GM18517 (cell line): ENCODE measurements at regions not wholly inside any gene's neighbourhood (a gene's known extent, or its start where the extent isn't known, plus 50 kb on each side); places are given as distances from the start of the nearest gene placed in this dataset.

Experiments used
- ATAC-seq: cut with Tn5 transposase; IDR thresholded peaks from one replicate; pipeline ENCODE4 v1.9.1; 2021; ENCODE audit warnings: mild to moderate bottlenecking, moderate library complexity; ENCODE audit not compliant: unreplicated experiment

GRCh38 chr5:4422247-4422646 lies 717.9 kb upstream of the ADAMTS16 start:
- no peak for ATAC-seq

- ATAC-seq = no peak
These were observed 715.2 kb upstream of the ADAMTS16 start for GRCh38 chr5:4424895-4425294.

- ATAC-seq = no peak
These were observed 699.6 kb upstream of the ADAMTS16 start for GRCh38 chr5:4440536-4440935.

- no peak for ATAC-seq
These were observed 697.9 kb upstream of the ADAMTS16 start for GRCh38 chr5:4442221-4442620.

- ATAC-seq = no peak
These were observed 692.5 kb upstream of the ADAMTS16 start for GRCh38 chr5:4447657-4448056.

- ATAC-seq = no peak
These were observed 686.5 kb upstream of the ADAMTS16 start for GRCh38 chr5:4453655-4454054.

- no peak for ATAC-seq
These were observed 660.7 kb upstream of the ADAMTS16 start for GRCh38 chr5:4479426-4479825.

- ATAC-seq = no peak
These were observed 659.4 kb upstream of the ADAMTS16 start for GRCh38 chr5:4480528-4481349.

- ATAC-seq = no peak
These were observed 652.5 kb upstream of the ADAMTS16 start for GRCh38 chr5:4487581-4487980.

- ATAC-seq = no peak
These were observed 628.0 kb upstream of the ADAMTS16 start for GRCh38 chr5:4511996-4512656.

- ATAC-seq = no peak
These were observed 626.7 kb upstream of the ADAMTS16 start for GRCh38 chr5:4513381-4513780.

GRCh38 chr5:4514067-4514648 lies 626.0 kb upstream of the ADAMTS16 start:
- no peak for ATAC-seq

GRCh38 chr5:4518903-4519672 lies 621.0 kb upstream of the ADAMTS16 start:
- ATAC-seq = no peak

- ATAC-seq = no peak
These were observed 619.6 kb upstream of the ADAMTS16 start for GRCh38 chr5:4520559-4520958.

- ATAC-seq = no peak
These were observed 617.1 kb upstream of the ADAMTS16 start for GRCh38 chr5:4523038-4523437.

GRCh38 chr5:4531756-4532704 lies 608.1 kb upstream of the ADAMTS16 start:
- no peak for ATAC-seq

- ATAC-seq = no peak
These were observed 607.4 kb upstream of the ADAMTS16 start for GRCh38 chr5:4532705-4533080.

GRCh38 chr5:4533457-4534105 lies 606.5 kb upstream of the ADAMTS16 start:
- no peak for ATAC-seq

- no peak for ATAC-seq
These were observed 602.6 kb upstream of the ADAMTS16 start for GRCh38 chr5:4537489-4537888.
